Activated naive CD8-positive, alpha-beta T cell treated with anti-CD3 and anti-CD28 coated beads, Interleukin-2, amount 50 U/mL, for 16 hours (primary cell): ENCODE measurements at regions not wholly inside any gene's neighbourhood (a gene's known extent, or its start where the extent isn't known, plus 50 kb on each side); places are given as distances from the start of the nearest gene placed in this dataset.

Experiments
- DNase-seq: peaks from one replicate; pipeline ENCODE4 v3.0.0-alpha.2; 2020; ENCODE audit warnings: low read depth, low spot score

- no peak for DNase-seq
Measured at GRCh38 chr3:70564552-70564951, 252.1 kb upstream of the MDFIC2 start.

GRCh38 chr3:70561796-70562195 lies 249.4 kb upstream of the MDFIC2 start:
- DNase-seq: no peak

GRCh38 chr3:70558956-70559355 lies 246.5 kb upstream of the MDFIC2 start:
- DNase-seq: no peak

- no peak for DNase-seq
Measured at GRCh38 chr3:70557976-70558375, 245.5 kb upstream of the MDFIC2 start.

- DNase-seq: no peak
Measured at GRCh38 chr3:70556056-70556455, 243.6 kb upstream of the MDFIC2 start.

GRCh38 chr3:70554170-70554569 lies 241.7 kb upstream of the MDFIC2 start:
- DNase-seq: no peak

- DNase-seq: peak; percentile 56
Measured at GRCh38 chr3:70550723-70551319, 238.4 kb upstream of the MDFIC2 start.

- no peak for DNase-seq
Measured at GRCh38 chr3:70546679-70547078, 234.2 kb upstream of the MDFIC2 start.

GRCh38 chr3:70543493-70543892 lies 231.1 kb upstream of the MDFIC2 start:
- DNase-seq: no peak

- no peak for DNase-seq
Measured at GRCh38 chr3:70539908-70540307, 227.5 kb upstream of the MDFIC2 start.

- DNase-seq: no peak
Measured at GRCh38 chr3:70532806-70533205, 220.4 kb upstream of the MDFIC2 start.

GRCh38 chr3:70531838-70532489 lies 219.5 kb upstream of the MDFIC2 start:
- DNase-seq: no peak

- no peak for DNase-seq
Measured at GRCh38 chr3:70531063-70531657, 218.7 kb upstream of the MDFIC2 start.

GRCh38 chr3:70530626-70531025 lies 218.2 kb upstream of the MDFIC2 start:
- no peak for DNase-seq

- DNase-seq: no peak
Measured at GRCh38 chr3:70527026-70527425, 214.6 kb upstream of the MDFIC2 start.

- DNase-seq: no peak
Measured at GRCh38 chr3:70519913-70520659, 207.6 kb upstream of the MDFIC2 start.

- DNase-seq: no peak
Measured at GRCh38 chr3:70519026-70519425, 206.6 kb upstream of the MDFIC2 start.

- DNase-seq: no peak
Measured at GRCh38 chr3:70518356-70518755, 205.9 kb upstream of the MDFIC2 start.

GRCh38 chr3:70517124-70517890 lies 204.9 kb upstream of the MDFIC2 start:
- DNase-seq: no peak

- no peak for DNase-seq
Measured at GRCh38 chr3:70516076-70516475, 203.6 kb upstream of the MDFIC2 start.

GRCh38 chr3:70507486-70507885 lies 195.0 kb upstream of the MDFIC2 start:
- DNase-seq: no peak

- no peak for DNase-seq
Measured at GRCh38 chr3:70506775-70507174, 194.3 kb upstream of the MDFIC2 start.
